Activated CD8-positive, alpha-beta T cell treated with anti-CD3 and anti-CD28 coated beads, Interleukin-2, amount 10 ng/mL, durations not matched to agents 7 days and 5 days (primary cell): ENCODE measurements at regions not wholly inside any gene's neighbourhood (a gene's known extent, or its start where the extent isn't known, plus 50 kb on each side); places are given as distances from the start of the nearest gene placed in this dataset.

ENCODE experiments used
- ATAC-seq: fragments of 150-1000 bp; cut with Tn5 transposase; one replicate; pipeline ENCODE4 v1.10.0; 2021; ENCODE audit warnings: moderate library complexity
- CTCF ChIA-PET: fragments of 350-600 bp; sonication (Branson Sonifier 250); formaldehyde crosslinking; loops from one replicate; lab custom pipeline; 2021; ENCODE audit warnings: antibody characterized with exemption; lab: Charles Lee
- POLR2A ChIA-PET: fragments of 350-600 bp; sonication (Branson Sonifier 250); formaldehyde crosslinking; loops from one replicate; lab custom pipeline; 2021; ENCODE audit warnings: antibody characterized with exemption; lab: Charles Lee
- DNase-seq: peaks from one replicate; pipeline ENCODE4 v3.0.0-alpha.2; 2020
- H3K27ac Mint-ChIP-seq: one replicate; pipeline ENCODE4 v1.8.0; 2021; ENCODE audit warnings: mild to moderate bottlenecking, mixed read lengths
- H3K27me3 Mint-ChIP-seq: one replicate; pipeline ENCODE4 v1.8.0; 2021; ENCODE audit warnings: low read depth, mixed read lengths
- H3K36me3 Mint-ChIP-seq: one replicate; pipeline ENCODE4 v1.8.0; 2021; ENCODE audit warnings: low read depth, mixed read lengths
- H3K4me1 Mint-ChIP-seq: one replicate; pipeline ENCODE4 v1.8.0; 2021; ENCODE audit warnings: low read depth, mixed read lengths
- H3K4me3 Mint-ChIP-seq: one replicate; pipeline ENCODE4 v1.8.0; 2021; ENCODE audit warnings: mild to moderate bottlenecking, mixed read lengths
- H3K9me3 Mint-ChIP-seq: one replicate; pipeline ENCODE4 v1.8.0; 2022; ENCODE audit warnings: mixed read lengths; ENCODE audit not compliant: insufficient read depth

- CTCF ChIA-PET = no interaction called here
Observed at GRCh38 chr13:89783221-89783755, 1564.2 kb upstream of the MIR17HG start.

GRCh38 chr13:89784161-89784809 lies 1563.2 kb upstream of the MIR17HG start:
- no peak for ATAC-seq
- POLR2A ChIA-PET = no interaction called here
- Mint-ChIP-seq H3K9me3 (peaks cover 21% of the 10 kb centered on the region), H3K27me3 (no peaks in the 10 kb centered on the region), H3K4me1 (no peaks in the 10 kb centered on the region), H3K27ac (no peak overlapping the region), H3K4me3 (no peak overlapping the region), H3K36me3 (no peaks in the 10 kb centered on the region)
- no peak for DNase-seq
- CTCF ChIA-PET = no interaction called here

More at GRCh38 chr13:89783221-89783755, 1564.2 kb upstream of the MIR17HG start:
- POLR2A ChIA-PET = no interaction called here
- DNase-seq = no peak
- Mint-ChIP-seq H3K27me3 (no peaks in the 10 kb centered on the region), H3K4me3 (no peak overlapping the region), H3K9me3 (peaks cover 17% of the 10 kb centered on the region), H3K4me1 (no peaks in the 10 kb centered on the region), H3K36me3 (no peaks in the 10 kb centered on the region), H3K27ac (no peak overlapping the region)
- ATAC-seq = no peak

GRCh38 chr13:89786531-89786930 lies 1561.0 kb upstream of the MIR17HG start:
- H3K27ac Mint-ChIP-seq = no peak overlapping the region
- no peaks in the 10 kb centered on the region for H3K27me3 Mint-ChIP-seq
- ATAC-seq = no peak
- no peak for DNase-seq
- H3K4me3 Mint-ChIP-seq = no peak overlapping the region
- no peaks in the 10 kb centered on the region for H3K36me3 Mint-ChIP-seq
- CTCF ChIA-PET = no interaction called here
- H3K9me3 Mint-ChIP-seq = peaks cover 22% of the 10 kb centered on the region
- H3K4me1 Mint-ChIP-seq = no peaks in the 10 kb centered on the region
- POLR2A ChIA-PET = no interaction called here

DNA sequence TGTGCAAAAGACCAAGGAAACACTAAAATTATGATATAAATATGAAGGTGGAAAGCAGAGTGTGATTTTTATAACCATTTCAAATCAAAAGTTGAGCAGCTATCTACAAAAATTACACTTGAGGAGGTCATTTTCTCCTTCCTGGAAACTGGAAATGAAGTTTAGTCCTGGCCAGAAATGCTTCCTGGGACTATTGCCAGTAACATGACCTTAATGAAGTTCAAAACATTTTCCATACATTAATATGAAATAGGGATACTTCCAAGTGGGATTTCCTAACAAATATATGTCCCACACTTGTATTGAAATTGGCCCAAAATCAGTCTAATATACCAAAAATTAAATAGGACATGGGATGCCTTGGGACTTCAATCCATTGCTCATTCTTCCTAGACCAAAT lies 1556.8 kb upstream of the MIR17HG start:
- Mint-ChIP-seq H3K36me3 (no peaks in the 10 kb centered on the region), H3K4me3 (no peak overlapping the region)
- CTCF ChIA-PET = no interaction called here

DNA sequence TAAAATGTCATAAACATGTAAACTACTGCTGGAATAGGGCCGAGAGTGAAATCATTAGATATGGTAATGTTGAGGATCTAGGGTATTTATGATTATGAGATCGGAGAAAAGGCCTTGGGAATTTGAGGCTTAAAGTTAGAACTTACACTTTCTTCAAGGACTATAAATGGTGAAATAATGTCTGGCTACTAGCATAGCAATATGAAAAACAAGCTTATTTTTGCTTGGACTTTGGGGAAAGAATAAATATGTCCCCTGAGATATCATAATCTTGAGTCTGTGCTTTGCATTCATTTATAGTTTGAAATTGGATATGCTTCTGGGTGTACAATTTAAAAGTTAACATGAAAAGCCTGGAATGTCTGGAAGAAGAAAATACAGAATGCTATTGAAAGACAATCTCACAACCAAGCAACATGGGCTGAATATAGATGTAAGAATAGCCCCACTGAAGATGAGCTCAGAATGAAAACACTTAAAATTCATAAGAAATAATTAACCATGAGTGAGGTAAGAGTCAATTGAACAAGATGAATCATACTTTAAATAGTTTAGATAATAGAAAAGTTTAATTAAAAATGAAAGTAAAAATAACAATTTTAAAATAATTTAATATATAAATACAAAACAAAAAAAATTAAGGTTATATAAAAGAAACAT lies 1555.4 kb upstream of the MIR17HG start:
- POLR2A ChIA-PET = no interaction called here
- Mint-ChIP-seq H3K27ac (no peak overlapping the region), H3K27me3 (no peaks in the 10 kb centered on the region), H3K4me1 (no peaks in the 10 kb centered on the region), H3K4me3 (no peak overlapping the region), H3K9me3 (peaks cover 23% of the 10 kb centered on the region), H3K36me3 (no peaks in the 10 kb centered on the region)
- CTCF ChIA-PET = no interaction called here
- DNase-seq (no peak), ATAC-seq (no peak)

More for the DNA sequence above, 1556.8 kb upstream of the MIR17HG start:
- Mint-ChIP-seq H3K27me3 (no peaks in the 10 kb centered on the region), H3K4me1 (no peaks in the 10 kb centered on the region), H3K9me3 (peaks cover 16% of the 10 kb centered on the region), H3K27ac (no peak overlapping the region)
- ATAC-seq (no peak), DNase-seq (no peak)
- POLR2A ChIA-PET = no interaction called here

GRCh38 chr13:89796196-89796595 lies 1551.3 kb upstream of the MIR17HG start:
- Mint-ChIP-seq H3K9me3 (peaks cover 18% of the 10 kb centered on the region), H3K27ac (no peak overlapping the region), H3K4me3 (no peak overlapping the region), H3K27me3 (no peaks in the 10 kb centered on the region), H3K4me1 (no peaks in the 10 kb centered on the region), H3K36me3 (no peaks in the 10 kb centered on the region)
- POLR2A ChIA-PET = no interaction called here
- no peak for DNase-seq
- no peak for ATAC-seq
- CTCF ChIA-PET = no interaction called here

DNA sequence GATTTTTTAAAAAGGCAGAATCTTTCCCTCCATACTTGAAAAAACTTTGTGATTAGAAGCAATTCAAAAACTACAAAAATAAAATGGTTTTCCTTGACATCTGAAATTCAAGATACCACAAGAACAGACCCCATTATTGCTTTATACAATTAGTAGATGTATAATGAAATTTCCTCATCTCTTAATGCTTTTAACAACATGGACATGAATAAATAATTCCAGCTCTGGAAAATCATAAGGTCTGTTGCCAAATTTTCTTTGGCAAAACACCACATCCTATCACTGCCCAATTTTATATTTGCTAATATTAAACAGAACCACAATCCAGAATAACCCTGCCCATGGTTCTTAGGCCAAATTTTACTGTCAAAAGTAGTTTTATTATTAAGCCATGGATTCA lies 1543.6 kb upstream of the MIR17HG start:
- no peak overlapping the region for H3K27ac Mint-ChIP-seq
- no peaks in the 10 kb centered on the region for H3K36me3 Mint-ChIP-seq
- ATAC-seq = no peak
- CTCF ChIA-PET = no interaction called here
- no peaks in the 10 kb centered on the region for H3K27me3 Mint-ChIP-seq
- no peak for DNase-seq
- H3K4me1 Mint-ChIP-seq = no peaks in the 10 kb centered on the region
- H3K9me3 Mint-ChIP-seq = peaks cover 7% of the 10 kb centered on the region
- no peak overlapping the region for H3K4me3 Mint-ChIP-seq
- POLR2A ChIA-PET = no interaction called here

GRCh38 chr13:89806594-89806993 lies 1540.9 kb upstream of the MIR17HG start:
- H3K36me3 Mint-ChIP-seq = no peaks in the 10 kb centered on the region
- no peak for DNase-seq
- no peak for ATAC-seq
- no peaks in the 10 kb centered on the region for H3K27me3 Mint-ChIP-seq
- ChIA-PET CTCF (no interaction called here), POLR2A (no interaction called here)
- H3K9me3 Mint-ChIP-seq = peaks cover 16% of the 10 kb centered on the region
- no peak overlapping the region for H3K27ac Mint-ChIP-seq
- no peak overlapping the region for H3K4me3 Mint-ChIP-seq
- H3K4me1 Mint-ChIP-seq = no peaks in the 10 kb centered on the region

DNA sequence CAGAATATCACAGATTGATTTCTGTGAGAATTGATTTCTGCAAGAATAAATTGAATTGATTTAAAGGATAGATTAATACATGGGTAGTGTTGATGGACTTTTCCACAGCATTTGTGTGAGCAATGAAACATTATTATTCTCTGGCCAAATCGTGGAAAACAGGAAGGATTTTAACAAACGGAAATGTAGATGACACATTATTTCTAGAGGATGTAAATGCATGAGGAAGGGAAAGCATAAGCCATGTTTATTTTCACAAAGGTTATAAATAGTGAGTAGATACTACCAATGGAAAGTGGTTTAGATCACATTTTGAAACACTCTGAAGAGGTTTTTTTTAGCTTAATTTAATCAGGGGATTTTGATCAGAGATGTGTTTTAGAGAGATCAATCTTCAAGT lies 1534.6 kb upstream of the MIR17HG start:
- Mint-ChIP-seq H3K4me1 (no peaks in the 10 kb centered on the region), H3K9me3 (peaks cover 40% of the 10 kb centered on the region), H3K27me3 (no peaks in the 10 kb centered on the region), H3K36me3 (no peaks in the 10 kb centered on the region), H3K4me3 (no peak overlapping the region), H3K27ac (no peak overlapping the region)
- ChIA-PET CTCF (no interaction called here), POLR2A (no interaction called here)
- no peak for DNase-seq
- ATAC-seq = no peak

DNA sequence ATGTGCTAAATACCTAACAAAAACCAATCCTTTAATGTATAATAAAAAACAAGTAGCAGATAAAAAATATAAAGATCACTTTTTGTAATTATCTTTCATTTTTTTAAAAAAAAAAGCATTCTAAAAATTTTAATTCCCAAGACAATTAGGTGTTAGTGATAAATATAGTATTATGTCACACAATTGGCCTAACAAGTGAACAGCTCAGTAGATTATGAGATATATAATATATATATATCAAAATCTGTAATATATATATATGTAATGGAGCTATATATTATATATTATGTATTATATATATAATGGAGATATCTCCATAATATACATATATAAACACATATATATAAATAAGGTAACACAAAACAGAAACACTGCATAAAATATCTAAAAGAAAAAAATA lies 1531.1 kb upstream of the MIR17HG start:
- ChIA-PET POLR2A (no interaction called here), CTCF (no interaction called here)
- Mint-ChIP-seq H3K27ac (no peak overlapping the region), H3K9me3 (peaks cover 26% of the 10 kb centered on the region), H3K4me3 (no peak overlapping the region), H3K36me3 (no peaks in the 10 kb centered on the region), H3K4me1 (no peaks in the 10 kb centered on the region), H3K27me3 (no peaks in the 10 kb centered on the region)
- no peak for DNase-seq
- no peak for ATAC-seq

DNA sequence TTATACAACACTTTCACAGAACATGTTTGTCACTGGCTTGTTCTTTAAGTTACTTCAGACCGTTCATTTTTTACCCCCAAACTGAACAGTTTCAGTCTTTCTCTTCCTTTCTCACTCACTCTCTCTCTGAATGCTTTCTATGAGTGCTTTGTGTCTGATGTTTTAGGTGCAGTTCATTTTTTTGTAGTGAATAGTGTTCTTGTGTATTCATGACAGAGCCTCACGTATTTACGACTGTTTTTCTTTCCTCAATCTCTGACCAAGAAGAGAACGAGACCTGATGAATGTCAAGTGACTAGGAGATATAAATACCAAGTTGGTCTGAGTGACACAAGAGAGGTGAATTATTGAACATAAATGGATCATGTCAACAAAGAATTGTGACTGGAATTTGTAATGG lies 1525.0 kb upstream of the MIR17HG start:
- H3K36me3 Mint-ChIP-seq = no peaks in the 10 kb centered on the region
- no peak for ATAC-seq

GRCh38 chr13:89827552-89827951 lies 1519.9 kb upstream of the MIR17HG start:
- ChIA-PET CTCF (no interaction called here), POLR2A (no interaction called here)
- DNase-seq (no peak), ATAC-seq (no peak)
- Mint-ChIP-seq H3K4me1 (no peaks in the 10 kb centered on the region), H3K4me3 (no peak overlapping the region), H3K36me3 (no peaks in the 10 kb centered on the region), H3K9me3 (peaks cover 19% of the 10 kb centered on the region), H3K27me3 (no peaks in the 10 kb centered on the region), H3K27ac (no peak overlapping the region)

More for the DNA sequence above, 1525.0 kb upstream of the MIR17HG start:
- ChIA-PET POLR2A (no interaction called here), CTCF (no interaction called here)
- peaks cover 5% of the 10 kb centered on the region for H3K9me3 Mint-ChIP-seq
- H3K27me3 Mint-ChIP-seq = no peaks in the 10 kb centered on the region
- no peak overlapping the region for H3K4me3 Mint-ChIP-seq
- H3K27ac Mint-ChIP-seq = no peak overlapping the region
- DNase-seq = no peak
- H3K4me1 Mint-ChIP-seq = no peaks in the 10 kb centered on the region
